WTC11 (cell line): ENCODE measurements at regions not wholly inside any gene's neighbourhood (a gene's known extent, or its start where the extent isn't known, plus 50 kb on each side); places are given as distances from the start of the nearest gene placed in this dataset.

Source experiments
- ATAC-seq: fragments of 200-7000 bp; cut with Tn5 transposase; 2 replicates; pipeline ENCODE4 v1.10.0; 2021; ENCODE audit warnings: mild to moderate bottlenecking, moderate library complexity
- CTCF ChIA-PET: fragments of 300-600 bp; sonication (Branson Sonifier 250); formaldehyde crosslinking; loops from one replicate; lab custom pipeline; 2021; ENCODE audit warnings: antibody characterized with exemption; lab: Charles Lee
- POLR2A ChIA-PET: fragments of 350-600 bp; sonication (Branson Sonifier 250); formaldehyde crosslinking; loops from one replicate; lab custom pipeline; 2021; ENCODE audit warnings: antibody characterized with exemption; lab: Charles Lee
- DNase-seq: peaks from one replicate; pipeline ENCODE4 v3.0.0; 2021; ENCODE audit warnings: low spot score
- H3K27ac Mint-ChIP-seq: 2 replicates; pipeline ENCODE4 v1.8.0; 2021; ENCODE audit warnings: mixed read lengths
- H3K27me3 Mint-ChIP-seq: 2 replicates; pipeline ENCODE4 v1.8.0; 2021; ENCODE audit warnings: low read depth, mild to moderate bottlenecking, moderate library complexity, mixed read lengths
- H3K36me3 Mint-ChIP-seq: 2 replicates; pipeline ENCODE4 v1.8.0; 2021; ENCODE audit warnings: mixed read lengths
- H3K4me1 Mint-ChIP-seq: 2 replicates; pipeline ENCODE4 v1.8.0; 2022; ENCODE audit warnings: mixed read lengths
- H3K4me3 Mint-ChIP-seq: 2 replicates; pipeline ENCODE4 v1.8.0; 2021; ENCODE audit warnings: mild to moderate bottlenecking, moderate library complexity, mixed read lengths
- H3K9me3 Mint-ChIP-seq: 2 replicates; pipeline ENCODE4 v1.8.0; 2021; ENCODE audit warnings: mixed read lengths
- CREB1 ChIP-seq: sonication (generic); formaldehyde crosslinking; IDR thresholded peaks from 2 replicates; pipeline ENCODE4 v1.8.0; 2023; ENCODE audit warnings: mild to moderate bottlenecking, missing genetic modification reagents
- ELF4 ChIP-seq: sonication (generic); formaldehyde crosslinking; IDR thresholded peaks from 2 replicates; pipeline ENCODE4 v1.8.1; 2022; ENCODE audit warnings: low read depth, mild to moderate bottlenecking, moderate library complexity, missing genetic modification reagents
- ETV6 ChIP-seq: sonication (generic); formaldehyde crosslinking; IDR thresholded peaks from 2 replicates; pipeline ENCODE4 v1.8.1; 2022; ENCODE audit warnings: mild to moderate bottlenecking, missing genetic modification reagents
- FOXJ3 ChIP-seq: sonication (generic); formaldehyde crosslinking; IDR thresholded peaks from 2 replicates; pipeline ENCODE4 v1.9.0; 2021; ENCODE audit warnings: missing genetic modification reagents, mild to moderate bottlenecking, borderline replicate concordance
- FOXK1 ChIP-seq: sonication (generic); formaldehyde crosslinking; IDR thresholded peaks from 2 replicates; pipeline ENCODE4 v1.8.0; 2022; ENCODE audit warnings: mild to moderate bottlenecking, moderate library complexity, missing genetic modification reagents
- FOXP1 ChIP-seq: sonication (generic); formaldehyde crosslinking; IDR thresholded peaks from 2 replicates; pipeline ENCODE4 v1.8.0; 2022; ENCODE audit warnings: missing genetic modification reagents, mild to moderate bottlenecking, moderate library complexity, borderline replicate concordance
- GTF2I ChIP-seq: fragments of 250-450 bp; sonication (Bioruptor Pico); conservative IDR thresholded peaks from 2 replicates; pipeline ENCODE4 v1.4.0; 2021; ENCODE audit warnings: mild to moderate bottlenecking
- KAT7 ChIP-seq: sonication (generic); formaldehyde crosslinking; IDR thresholded peaks from 2 replicates; pipeline ENCODE4 v1.8.1; 2023; ENCODE audit warnings: missing genetic modification reagents, mild to moderate bottlenecking, borderline replicate concordance
- NFYB ChIP-seq: sonication (generic); formaldehyde crosslinking; conservative IDR thresholded peaks from 2 replicates; pipeline ENCODE4 v1.8.0; 2022; ENCODE audit warnings: low read depth, missing genetic modification reagents
- NR1H2 ChIP-seq: sonication (generic); formaldehyde crosslinking; IDR thresholded peaks from 2 replicates; pipeline ENCODE4 v1.9.0; 2021; ENCODE audit warnings: mild to moderate bottlenecking, moderate library complexity, missing genetic modification reagents
- RORB ChIP-seq: fragments of 250-450 bp; sonication (Bioruptor Pico); IDR thresholded peaks from 2 replicates; pipeline ENCODE4 v1.9.0; 2021; ENCODE audit warnings: mild to moderate bottlenecking
- TEAD1 ChIP-seq: sonication (generic); formaldehyde crosslinking; IDR thresholded peaks from 2 replicates; pipeline ENCODE4 v1.8.0; 2022; ENCODE audit warnings: mild to moderate bottlenecking, missing genetic modification reagents
- TP53 ChIP-seq: sonication (generic); formaldehyde crosslinking; IDR thresholded peaks from 2 replicates; pipeline ENCODE4 v1.8.1; 2023; ENCODE audit warnings: mild to moderate bottlenecking, missing genetic modification reagents
- ZNF263 ChIP-seq: sonication (generic); formaldehyde crosslinking; IDR thresholded peaks from 2 replicates; pipeline ENCODE4 v1.8.1; 2022; ENCODE audit warnings: low read depth, mild to moderate bottlenecking, moderate library complexity, missing genetic modification reagents
- ZNF317 ChIP-seq: sonication (generic); formaldehyde crosslinking; IDR thresholded peaks from 2 replicates; pipeline ENCODE4 v1.8.1; 2023; ENCODE audit warnings: low read depth, mild to moderate bottlenecking, moderate library complexity, missing genetic modification reagents, borderline replicate concordance
- ZNF423 ChIP-seq: fragments of 250-450 bp; sonication (Bioruptor Pico); IDR thresholded peaks from 2 replicates; pipeline ENCODE4 v2.1.2; 2022; ENCODE audit warnings: mild to moderate bottlenecking, moderate library complexity
- ZNF671 ChIP-seq: fragments of 250-450 bp; sonication (Bioruptor Pico); IDR thresholded peaks from 2 replicates; pipeline ENCODE4 v1.8.0; 2021; ENCODE audit warnings: mild to moderate bottlenecking
- TF ChIP-seq, protein P1 (sequence below): fragments of 250-450 bp; sonication (Bioruptor Pico); IDR thresholded peaks from 2 replicates; pipeline ENCODE4 v1.9.0; 2021; ENCODE audit warnings: moderate library complexity, mild to moderate bottlenecking, inconsistent platforms, borderline replicate concordance
- TF ChIP-seq, protein P2 (sequence below): sonication (generic); formaldehyde crosslinking; IDR thresholded peaks from 2 replicates; pipeline ENCODE4 v1.8.1; 2022; ENCODE audit warnings: missing genetic modification reagents, borderline replicate concordance
- TF ChIP-seq, protein P3 (sequence below): sonication (generic); formaldehyde crosslinking; IDR thresholded peaks from 2 replicates; pipeline ENCODE4 v1.8.1; 2023; ENCODE audit warnings: mild to moderate bottlenecking, missing genetic modification reagents
- TF ChIP-seq, protein P4 (sequence below): sonication (generic); formaldehyde crosslinking; IDR thresholded peaks from 2 replicates; pipeline ENCODE4 v1.8.0; 2022; ENCODE audit warnings: mild to moderate bottlenecking, missing genetic modification reagents
- TF ChIP-seq, protein P5 (sequence below): sonication (generic); formaldehyde crosslinking; conservative IDR thresholded peaks from 2 replicates; pipeline ENCODE4 v1.8.1; 2022; ENCODE audit warnings: mild to moderate bottlenecking, missing genetic modification reagents
- TF ChIP-seq, protein P6 (sequence below): fragments of 250-450 bp; sonication (Bioruptor Pico); IDR thresholded peaks from 2 replicates; pipeline ENCODE4 v1.8.0; 2021; ENCODE audit warnings: mild to moderate bottlenecking
- TF ChIP-seq, protein P7 (sequence below): sonication (generic); formaldehyde crosslinking; IDR thresholded peaks from 2 replicates; pipeline ENCODE4 v1.8.0; 2023; ENCODE audit warnings: missing genetic modification reagents
- TF ChIP-seq, protein P8 (sequence below): sonication (generic); formaldehyde crosslinking; IDR thresholded peaks from 2 replicates; pipeline ENCODE4 v1.8.1; 2023; ENCODE audit warnings: mild to moderate bottlenecking, moderate library complexity, missing genetic modification reagents

DNA sequence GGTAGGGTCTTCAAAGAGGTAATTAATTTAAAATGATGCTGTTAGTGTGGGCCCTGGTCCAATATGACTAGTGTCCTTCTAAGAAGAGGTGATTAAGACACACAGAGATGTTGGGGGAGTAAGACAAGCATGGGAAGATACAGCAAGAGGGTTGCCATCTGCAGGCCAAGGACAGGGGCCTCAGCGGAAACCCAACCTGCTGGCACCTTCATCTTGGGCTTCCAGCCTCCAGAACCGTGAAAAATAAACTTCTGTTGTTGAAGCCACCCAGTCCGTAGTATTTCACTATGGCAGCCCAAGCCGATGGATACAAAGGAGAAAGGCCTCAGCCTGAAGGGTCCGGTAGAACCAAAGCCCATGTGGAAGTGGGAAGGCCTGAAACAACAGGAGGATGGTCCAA, 161.7 kb upstream of the UBE2E1 start:
- CTCF ChIA-PET, result no interaction called here
- no peak overlapping the region for H3K27ac Mint-ChIP-seq
- no peak for DNase-seq
- no peak for TF ChIP-seq TEAD1 (CRISPR knock-in tag)
- TF ChIP-seq ZNF263 (CRISPR knock-in tag), result no peak
- TF ChIP-seq ETV6 (CRISPR knock-in tag), result no peak
- no peak for TF ChIP-seq TP53 (CRISPR knock-in tag)
- no peak for TF ChIP-seq FOXK1 (CRISPR knock-in tag)
- TF ChIP-seq ELF4 (CRISPR knock-in tag), result no peak
- TF ChIP-seq, protein P1, sequence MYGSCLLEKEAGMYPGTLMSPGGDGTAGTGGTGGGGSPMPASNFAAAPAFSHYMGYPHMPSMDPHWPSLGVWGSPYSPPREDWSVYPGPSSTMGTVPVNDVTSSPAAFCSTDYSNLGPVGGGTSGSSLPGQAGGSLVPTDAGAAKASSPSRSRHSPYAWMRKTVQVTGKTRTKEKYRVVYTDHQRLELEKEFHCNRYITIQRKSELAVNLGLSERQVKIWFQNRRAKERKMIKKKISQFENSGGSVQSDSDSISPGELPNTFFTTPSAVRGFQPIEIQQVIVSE, result no peak
- no peak for TF ChIP-seq NFYB (CRISPR knock-in tag)
- TF ChIP-seq, protein P2, sequence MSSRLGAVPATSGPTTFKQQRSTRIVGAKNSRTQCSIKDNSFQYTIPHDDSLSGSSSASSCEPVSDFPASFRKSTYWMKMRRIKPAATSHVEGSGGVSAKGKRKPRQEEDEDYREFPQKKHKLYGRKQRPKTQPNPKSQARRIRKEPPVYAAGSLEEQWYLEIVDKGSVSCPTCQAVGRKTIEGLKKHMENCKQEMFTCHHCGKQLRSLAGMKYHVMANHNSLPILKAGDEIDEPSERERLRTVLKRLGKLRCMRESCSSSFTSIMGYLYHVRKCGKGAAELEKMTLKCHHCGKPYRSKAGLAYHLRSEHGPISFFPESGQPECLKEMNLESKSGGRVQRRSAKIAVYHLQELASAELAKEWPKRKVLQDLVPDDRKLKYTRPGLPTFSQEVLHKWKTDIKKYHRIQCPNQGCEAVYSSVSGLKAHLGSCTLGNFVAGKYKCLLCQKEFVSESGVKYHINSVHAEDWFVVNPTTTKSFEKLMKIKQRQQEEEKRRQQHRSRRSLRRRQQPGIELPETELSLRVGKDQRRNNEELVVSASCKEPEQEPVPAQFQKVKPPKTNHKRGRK (CRISPR knock-in tag), result no peak
- TF ChIP-seq, protein P3, sequence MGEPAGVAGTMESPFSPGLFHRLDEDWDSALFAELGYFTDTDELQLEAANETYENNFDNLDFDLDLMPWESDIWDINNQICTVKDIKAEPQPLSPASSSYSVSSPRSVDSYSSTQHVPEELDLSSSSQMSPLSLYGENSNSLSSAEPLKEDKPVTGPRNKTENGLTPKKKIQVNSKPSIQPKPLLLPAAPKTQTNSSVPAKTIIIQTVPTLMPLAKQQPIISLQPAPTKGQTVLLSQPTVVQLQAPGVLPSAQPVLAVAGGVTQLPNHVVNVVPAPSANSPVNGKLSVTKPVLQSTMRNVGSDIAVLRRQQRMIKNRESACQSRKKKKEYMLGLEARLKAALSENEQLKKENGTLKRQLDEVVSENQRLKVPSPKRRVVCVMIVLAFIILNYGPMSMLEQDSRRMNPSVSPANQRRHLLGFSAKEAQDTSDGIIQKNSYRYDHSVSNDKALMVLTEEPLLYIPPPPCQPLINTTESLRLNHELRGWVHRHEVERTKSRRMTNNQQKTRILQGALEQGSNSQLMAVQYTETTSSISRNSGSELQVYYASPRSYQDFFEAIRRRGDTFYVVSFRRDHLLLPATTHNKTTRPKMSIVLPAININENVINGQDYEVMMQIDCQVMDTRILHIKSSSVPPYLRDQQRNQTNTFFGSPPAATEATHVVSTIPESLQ, result no peak
- TF ChIP-seq RORB, result no peak
- TF ChIP-seq, protein P4, sequence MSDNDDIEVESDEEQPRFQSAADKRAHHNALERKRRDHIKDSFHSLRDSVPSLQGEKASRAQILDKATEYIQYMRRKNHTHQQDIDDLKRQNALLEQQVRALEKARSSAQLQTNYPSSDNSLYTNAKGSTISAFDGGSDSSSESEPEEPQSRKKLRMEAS (CRISPR knock-in tag), result no peak
- no peak for TF ChIP-seq ZNF317 (CRISPR knock-in tag)
- no peak for TF ChIP-seq CREB1
- TF ChIP-seq NR1H2 (CRISPR knock-in tag), result no peak
- TF ChIP-seq GTF2I (CRISPR knock-in tag), result no peak
- TF ChIP-seq, protein P5, sequence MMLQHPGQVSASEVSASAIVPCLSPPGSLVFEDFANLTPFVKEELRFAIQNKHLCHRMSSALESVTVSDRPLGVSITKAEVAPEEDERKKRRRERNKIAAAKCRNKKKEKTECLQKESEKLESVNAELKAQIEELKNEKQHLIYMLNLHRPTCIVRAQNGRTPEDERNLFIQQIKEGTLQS (CRISPR knock-in tag), result no peak
- TF ChIP-seq, all 79 proteins: peak for 0
- POLR2A ChIA-PET, result no interaction called here
- Mint-ChIP-seq H3K36me3 (peaks cover 15% of the 10 kb centered on the region), H3K27me3 (peaks cover 4% of the 10 kb centered on the region; the same call in 1 of the 2 replicates), H3K4me1 (peaks cover 47% of the 10 kb centered on the region), H3K9me3 (peaks cover 21% of the 10 kb centered on the region), H3K4me3 (no peak overlapping the region)
- no peak for ATAC-seq

DNA sequence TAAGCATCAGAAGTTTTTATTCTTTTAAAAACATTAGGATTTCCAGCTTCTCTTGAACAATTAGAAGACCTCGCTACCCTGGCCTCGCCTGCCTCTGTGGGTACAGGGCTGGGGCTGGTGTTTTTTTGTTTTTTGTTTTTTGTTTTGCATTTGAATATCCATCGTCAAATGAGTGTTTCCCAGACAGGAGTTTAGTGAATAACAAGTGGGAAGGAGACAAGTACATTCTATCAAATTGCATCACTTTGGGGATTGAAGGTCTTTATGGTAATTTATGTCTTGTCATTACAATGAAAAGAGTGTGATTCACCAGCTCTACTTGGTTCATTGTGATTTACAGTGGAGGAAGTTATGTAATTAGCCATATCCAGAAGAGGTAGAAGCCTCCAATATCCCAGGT, 161.1 kb upstream of the UBE2E1 start:
- H3K9me3 Mint-ChIP-seq, result peaks cover 21% of the 10 kb centered on the region

More for the DNA sequence above, 161.1 kb upstream of the UBE2E1 start:
- Mint-ChIP-seq H3K4me1 (peaks cover 53% of the 10 kb centered on the region), H3K27me3 (peaks cover 4% of the 10 kb centered on the region; the same call in 1 of the 2 replicates), H3K36me3 (peaks cover 15% of the 10 kb centered on the region), H3K4me3 (no peak overlapping the region), H3K27ac (peak overlapping the region; percentile 91)
- peak; percentile 46 for ATAC-seq
- no peak for TF ChIP-seq ZNF423
- TF ChIP-seq, protein P6, sequence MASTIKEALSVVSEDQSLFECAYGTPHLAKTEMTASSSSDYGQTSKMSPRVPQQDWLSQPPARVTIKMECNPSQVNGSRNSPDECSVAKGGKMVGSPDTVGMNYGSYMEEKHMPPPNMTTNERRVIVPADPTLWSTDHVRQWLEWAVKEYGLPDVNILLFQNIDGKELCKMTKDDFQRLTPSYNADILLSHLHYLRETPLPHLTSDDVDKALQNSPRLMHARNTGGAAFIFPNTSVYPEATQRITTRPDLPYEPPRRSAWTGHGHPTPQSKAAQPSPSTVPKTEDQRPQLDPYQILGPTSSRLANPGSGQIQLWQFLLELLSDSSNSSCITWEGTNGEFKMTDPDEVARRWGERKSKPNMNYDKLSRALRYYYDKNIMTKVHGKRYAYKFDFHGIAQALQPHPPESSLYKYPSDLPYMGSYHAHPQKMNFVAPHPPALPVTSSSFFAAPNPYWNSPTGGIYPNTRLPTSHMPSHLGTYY (CRISPR knock-in tag), result no peak
- TF ChIP-seq, protein P7, sequence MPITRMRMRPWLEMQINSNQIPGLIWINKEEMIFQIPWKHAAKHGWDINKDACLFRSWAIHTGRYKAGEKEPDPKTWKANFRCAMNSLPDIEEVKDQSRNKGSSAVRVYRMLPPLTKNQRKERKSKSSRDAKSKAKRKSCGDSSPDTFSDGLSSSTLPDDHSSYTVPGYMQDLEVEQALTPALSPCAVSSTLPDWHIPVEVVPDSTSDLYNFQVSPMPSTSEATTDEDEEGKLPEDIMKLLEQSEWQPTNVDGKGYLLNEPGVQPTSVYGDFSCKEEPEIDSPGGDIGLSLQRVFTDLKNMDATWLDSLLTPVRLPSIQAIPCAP (CRISPR knock-in tag), result no peak
- TF ChIP-seq FOXJ3 (CRISPR knock-in tag), result no peak
- TF ChIP-seq, protein P8, sequence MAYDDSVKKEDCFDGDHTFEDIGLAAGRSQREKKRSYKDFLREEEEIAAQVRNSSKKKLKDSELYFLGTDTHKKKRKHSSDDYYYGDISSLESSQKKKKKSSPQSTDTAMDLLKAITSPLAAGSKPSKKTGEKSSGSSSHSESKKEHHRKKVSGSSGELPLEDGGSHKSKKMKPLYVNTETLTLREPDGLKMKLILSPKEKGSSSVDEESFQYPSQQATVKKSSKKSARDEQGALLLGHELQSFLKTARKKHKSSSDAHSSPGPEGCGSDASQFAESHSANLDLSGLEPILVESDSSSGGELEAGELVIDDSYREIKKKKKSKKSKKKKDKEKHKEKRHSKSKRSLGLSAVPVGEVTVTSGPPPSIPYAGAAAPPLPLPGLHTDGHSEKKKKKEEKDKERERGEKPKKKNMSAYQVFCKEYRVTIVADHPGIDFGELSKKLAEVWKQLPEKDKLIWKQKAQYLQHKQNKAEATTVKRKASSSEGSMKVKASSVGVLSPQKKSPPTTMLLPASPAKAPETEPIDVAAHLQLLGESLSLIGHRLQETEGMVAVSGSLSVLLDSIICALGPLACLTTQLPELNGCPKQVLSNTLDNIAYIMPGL (CRISPR knock-in tag), result no peak
- TF ChIP-seq, protein P4 (CRISPR knock-in tag), result no peak
- TF ChIP-seq, protein P2 (CRISPR knock-in tag), result no peak
- no peak for TF ChIP-seq ZNF671 (CRISPR knock-in tag)
- no peak for TF ChIP-seq FOXP1
- no peak for TF ChIP-seq KAT7 (CRISPR knock-in tag)
- no peak for DNase-seq
- ChIA-PET POLR2A (no interaction called here), CTCF (no interaction called here)
